Right ventricle myocardium inferior (tissue), 1 donor: ENCODE measurements at regions not wholly inside any gene's neighbourhood (a gene's known extent, or its start where the extent isn't known, plus 50 kb on each side); places are given as distances from the start of the nearest gene placed in this dataset.
A peak's percentile ranks its signal among the peaks of the same experiment; 100 is the strongest.
"Not testable (repeated sequence)": the region's sequence is repeated elsewhere in the genome, so short reads cannot be mapped to it uniquely, and the experiment has no call there.

ENCODE experiments used
- ATAC-seq: fragments of 200-7000 bp; cut with Tn5 transposase; one replicate; pipeline ENCODE4 v1.9.1; 2020; ENCODE audit warnings: mild to moderate bottlenecking, moderate library complexity
- DNase-seq: peaks from one replicate; pipeline ENCODE4 v3.0.0; 2021; ENCODE audit errors: missing footprints
- intact Hi-C: fragments of 100-400 bp; cut with DNase I; formaldehyde crosslinking; loops from one replicate; pipeline ENCODE4 v1.11.0; 2022
- donor health status: DM: no; HTN: yes; CAD: no; lungs with severe emphysema.

DNA sequence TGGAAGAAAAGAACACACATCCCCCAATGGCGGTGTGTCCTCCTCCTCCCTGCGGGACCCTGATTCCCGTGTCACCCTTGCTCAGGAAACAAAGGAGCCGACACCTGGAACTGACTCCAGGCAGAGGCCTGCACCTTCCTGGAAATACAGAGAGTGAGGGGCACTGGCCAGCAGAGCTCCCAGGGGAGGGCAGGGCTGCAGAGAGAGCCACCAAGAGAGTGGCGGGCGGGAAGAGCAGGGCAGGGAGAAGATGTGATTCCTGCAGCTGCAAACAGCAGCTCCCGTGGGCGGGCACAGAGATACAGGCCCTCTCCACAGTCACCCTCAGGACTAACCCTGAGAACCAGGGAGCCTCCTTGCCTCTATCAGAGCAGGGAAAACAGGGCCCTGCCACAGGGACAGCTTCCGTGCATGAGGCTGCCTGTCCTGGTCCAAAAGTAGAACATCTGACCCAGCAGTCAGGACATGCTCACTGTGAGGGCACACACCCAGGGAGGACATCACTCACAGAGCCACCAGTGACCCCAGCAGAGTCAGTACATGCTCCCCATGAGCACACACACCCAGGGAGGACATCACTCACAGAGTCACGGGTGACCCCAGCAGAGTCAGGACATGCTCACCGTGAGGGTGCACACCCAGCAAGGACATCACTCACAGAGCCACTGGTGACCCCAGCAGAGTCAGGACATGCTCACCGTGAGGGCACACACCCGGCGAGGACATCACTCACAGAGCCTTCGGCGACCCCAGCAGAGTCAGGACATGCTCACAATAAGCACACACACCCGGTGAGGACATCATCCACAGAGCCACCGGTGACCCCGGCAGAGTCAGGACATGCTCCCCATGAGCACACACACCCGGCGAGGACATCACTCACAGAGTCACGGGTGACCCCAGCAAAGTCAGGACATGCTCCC, 193.1 kb downstream of the DLL1 start:
- ATAC-seq = no peak
- intact Hi-C loops = no loop called here
- peak; percentile 73 for DNase-seq

- ATAC-seq (no peak), DNase-seq (peak; percentile 40)
- intact Hi-C loops = no loop called here
These were observed 193.9 kb downstream of the DLL1 start for GRCh38 chr6:170096803-170097504.

- intact Hi-C loops = no loop called here
These were observed 194.6 kb downstream of the DLL1 start for GRCh38 chr6:170096191-170096802.

GRCh38 chr6:170095273-170095981, 195.5 kb downstream of the DLL1 start:
- intact Hi-C loops = no loop called here
- ATAC-seq (no peak), DNase-seq (peak; percentile 56)

More at GRCh38 chr6:170096191-170096802, 194.6 kb downstream of the DLL1 start:
- ATAC-seq = no peak
- peak; percentile 56 for DNase-seq

- DNase-seq (peak; percentile 44), ATAC-seq (no peak)
- intact Hi-C loops = no loop called here
These were observed 196.1 kb downstream of the DLL1 start for GRCh38 chr6:170094686-170095272.

GRCh38 chr6:170093658-170094596, 197.0 kb downstream of the DLL1 start:
- intact Hi-C loops = no loop called here
- DNase-seq (peak; percentile 68), ATAC-seq (no peak)

GRCh38 chr6:170093276-170093657, 197.6 kb downstream of the DLL1 start:
- ATAC-seq (no peak), DNase-seq (no peak)
- intact Hi-C loops = no loop called here

- ATAC-seq (no peak), DNase-seq (no peak)
- intact Hi-C loops = no loop called here
These were observed 198.1 kb downstream of the DLL1 start for GRCh38 chr6:170092826-170093225.

DNA sequence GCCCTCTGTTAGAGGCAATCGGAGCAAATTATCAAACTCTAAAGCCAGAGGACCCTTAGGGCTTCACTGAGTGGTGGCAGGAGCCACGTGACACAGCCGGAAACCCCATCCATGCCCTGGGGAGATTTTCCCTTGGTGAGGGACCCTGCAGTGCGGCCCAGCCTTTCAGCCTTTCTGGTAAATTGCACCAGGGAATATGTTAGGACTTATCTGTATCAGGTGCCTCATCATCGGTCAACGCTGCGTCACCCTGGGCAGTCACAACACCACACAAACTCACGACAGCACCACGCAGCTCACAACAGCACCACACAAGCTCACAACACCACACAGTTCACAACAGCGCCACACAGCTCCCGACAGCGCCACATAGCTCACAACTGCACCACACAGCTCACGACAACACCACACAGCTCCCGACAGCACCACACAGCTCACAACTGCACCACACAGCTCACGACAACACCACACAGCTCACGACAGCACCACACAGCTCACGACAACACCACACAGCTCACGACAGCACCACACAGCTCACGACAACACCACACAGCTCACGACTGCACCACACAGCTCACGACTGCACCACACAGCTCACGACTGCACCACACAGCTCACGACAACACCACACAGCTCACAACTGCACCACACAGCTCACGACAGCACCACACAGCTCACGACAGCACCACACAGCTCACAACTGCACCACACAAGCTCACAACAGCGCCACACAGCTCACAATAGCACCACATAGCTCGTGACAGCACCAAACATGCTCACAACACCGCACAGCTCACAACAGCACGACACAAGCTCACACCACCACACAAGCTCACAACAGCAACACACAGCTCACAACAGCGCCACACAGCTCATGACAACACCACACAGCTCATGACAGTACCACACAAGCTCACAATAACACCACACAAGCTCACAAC, 199.0 kb downstream of the DLL1 start:
- DNase-seq = peak; percentile 46
- ATAC-seq = no peak
- intact Hi-C loops = no loop called here

- intact Hi-C loops = no loop called here
- DNase-seq (peak; percentile 43), ATAC-seq (no peak)
These were observed 199.8 kb downstream of the DLL1 start for GRCh38 chr6:170091000-170091638.

DNA sequence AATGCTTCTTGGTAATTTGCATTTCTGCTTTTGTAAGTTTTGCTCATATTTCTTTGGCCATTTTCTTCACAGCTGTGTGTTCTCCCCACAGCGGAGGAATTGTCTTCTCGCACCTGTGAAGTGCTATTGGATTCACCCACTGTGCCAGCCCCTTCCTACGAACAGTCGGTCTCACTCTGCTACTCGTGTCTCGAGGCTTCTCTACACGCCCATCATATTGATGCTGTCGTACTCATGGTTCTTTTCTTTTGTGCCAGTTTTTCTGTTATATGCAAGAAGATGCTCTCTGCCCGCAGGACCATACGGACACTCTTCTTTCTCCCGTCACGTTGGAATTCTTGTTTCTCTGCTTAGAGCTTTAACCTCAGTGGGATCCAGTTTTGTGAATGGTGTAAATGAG, 200.3 kb downstream of the DLL1 start:
- DNase-seq = no peak

DNA sequence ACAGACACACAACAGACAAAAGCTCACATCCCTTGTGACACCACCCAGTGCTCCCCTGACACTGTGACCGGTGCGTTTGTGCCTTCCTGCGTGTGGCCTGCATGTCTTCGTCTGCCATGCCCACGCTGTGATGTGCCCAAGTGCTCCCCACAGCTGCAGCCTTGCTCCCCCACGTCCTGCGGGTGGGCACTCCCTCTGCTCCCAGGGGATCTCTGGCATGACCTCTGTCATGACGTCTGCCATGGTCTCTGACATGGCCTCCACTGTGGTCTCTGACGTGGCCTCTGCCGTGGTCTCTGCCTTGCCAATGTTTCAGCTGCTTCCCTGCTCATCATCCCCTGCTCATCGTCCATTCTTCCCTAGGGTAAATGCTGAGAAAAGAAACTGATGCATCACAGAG, 200.9 kb downstream of the DLL1 start:
- intact Hi-C loops = no loop called here
- DNase-seq = no peak
- no peak for ATAC-seq

More for the DNA sequence above, 200.3 kb downstream of the DLL1 start:
- intact Hi-C loops = no loop called here
- ATAC-seq = no peak

DNA sequence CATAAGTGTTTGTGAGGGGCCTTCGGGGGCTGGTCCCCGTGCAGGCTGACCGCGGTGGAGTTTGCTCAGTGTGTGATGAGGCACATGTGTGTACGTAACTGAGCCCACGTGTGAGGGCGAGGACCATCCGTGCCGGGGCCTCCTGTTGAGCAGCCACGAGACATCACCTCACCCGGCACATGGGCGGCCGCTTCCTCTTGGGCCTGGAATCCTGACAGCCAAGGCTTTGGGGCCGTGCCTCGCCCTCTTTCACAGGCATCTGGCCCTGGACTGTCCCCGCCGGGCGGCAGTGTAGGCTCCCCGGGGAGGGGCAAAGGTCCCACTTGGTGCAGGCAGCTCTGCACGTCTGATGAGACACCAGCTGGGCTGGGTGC, 202.3 kb downstream of the DLL1 start:
- ATAC-seq = no peak
- intact Hi-C loops = no loop called here
- DNase-seq = peak; percentile 63

DNA sequence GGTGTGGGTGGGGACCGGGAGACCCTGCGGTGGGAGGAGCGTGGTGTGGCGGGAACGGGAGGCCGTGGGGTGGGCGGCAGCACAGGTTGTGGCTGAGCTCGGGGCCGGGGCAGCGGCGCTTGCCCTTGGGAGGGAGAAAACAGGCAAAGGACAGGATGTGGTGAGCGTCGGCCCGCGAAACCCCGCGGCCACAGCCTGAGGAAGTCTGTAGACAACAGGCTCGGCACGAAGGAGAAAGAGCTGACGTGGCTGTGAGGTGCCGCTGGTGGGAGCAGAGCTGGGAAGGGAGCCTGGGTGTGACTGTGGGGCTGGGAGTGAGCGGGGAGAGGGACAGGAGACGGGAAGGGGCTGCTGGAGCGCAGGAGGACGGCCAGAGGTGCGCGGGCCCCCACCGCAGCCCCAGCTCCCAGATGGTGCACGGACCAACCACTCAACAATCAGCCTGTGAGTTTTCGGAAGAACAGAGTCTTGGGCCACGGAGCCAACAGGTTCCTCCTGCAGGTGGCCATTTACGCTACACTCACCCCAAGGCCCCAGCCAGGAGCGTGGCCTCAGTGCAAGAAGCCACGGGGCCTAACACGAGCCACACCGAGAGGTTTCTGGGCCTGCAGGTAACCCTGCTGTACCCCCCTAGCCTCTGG, 202.8 kb downstream of the DLL1 start:
- no peak for ATAC-seq
- peak; percentile 71 for DNase-seq
- intact Hi-C loops = no loop called here

GRCh38 chr6:170087421-170087780, 203.5 kb downstream of the DLL1 start:
- DNase-seq = peak; percentile 43
- intact Hi-C loops, ATAC-seq: not testable (repeated sequence)
